ELF-1 (cell line): ENCODE measurements at regions not wholly inside any gene's neighbourhood (a gene's known extent, or its start where the extent isn't known, plus 50 kb on each side); places are given as distances from the start of the nearest gene placed in this dataset.

Experiments used
- DNase-seq: peaks from one replicate; pipeline ENCODE4 v3.0.0-alpha.2; 2016; ENCODE audit warnings: low read depth, low spot score

GRCh38 chr20:8935878-8936277, 133.0 kb upstream of the PLCB4 start:
- no peak for DNase-seq

DNA sequence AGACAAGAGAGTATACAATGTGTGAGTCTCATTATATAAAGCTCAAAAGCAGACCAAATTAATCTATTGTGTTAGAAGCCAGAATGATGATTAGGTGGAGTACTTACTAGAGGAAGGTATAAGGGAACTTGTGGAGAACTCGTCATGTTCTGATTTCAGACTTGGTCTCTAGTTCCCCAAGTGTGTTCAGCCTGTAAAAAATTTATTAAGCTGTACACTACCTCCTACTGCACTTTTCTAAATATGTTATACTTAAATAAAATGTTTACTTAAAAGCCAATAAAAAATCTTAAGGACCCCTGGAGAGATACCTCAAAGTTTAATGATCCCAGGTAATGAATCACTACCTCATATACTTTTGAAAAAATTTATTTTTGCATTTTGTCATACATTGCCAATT, 130.4 kb upstream of the PLCB4 start:
- DNase-seq: no peak

DNA sequence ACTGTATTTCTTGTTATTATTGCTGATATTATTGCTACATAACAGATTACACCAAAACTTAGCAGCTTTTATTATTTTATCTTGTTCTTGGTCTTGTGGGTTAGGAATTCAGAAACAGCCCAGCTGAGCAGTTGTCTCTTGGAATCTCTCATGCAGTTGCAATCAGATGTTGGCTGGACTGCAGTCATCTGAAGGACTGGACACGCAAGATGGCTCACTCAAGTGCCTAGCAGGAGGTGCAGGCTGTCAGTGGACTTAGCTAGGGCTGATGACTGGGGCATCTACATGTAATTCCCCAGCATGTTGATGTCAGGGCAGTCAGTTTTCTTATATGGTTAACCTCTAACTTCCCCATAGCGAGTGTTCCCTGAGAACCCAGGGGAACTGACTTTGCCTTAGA, 128.6 kb upstream of the PLCB4 start:
- DNase-seq: no peak

- no peak for DNase-seq
Observed at GRCh38 chr20:8943631-8944030, 125.3 kb upstream of the PLCB4 start.

- DNase-seq: no peak
Observed at GRCh38 chr20:8946036-8946940, 122.6 kb upstream of the PLCB4 start.

DNA sequence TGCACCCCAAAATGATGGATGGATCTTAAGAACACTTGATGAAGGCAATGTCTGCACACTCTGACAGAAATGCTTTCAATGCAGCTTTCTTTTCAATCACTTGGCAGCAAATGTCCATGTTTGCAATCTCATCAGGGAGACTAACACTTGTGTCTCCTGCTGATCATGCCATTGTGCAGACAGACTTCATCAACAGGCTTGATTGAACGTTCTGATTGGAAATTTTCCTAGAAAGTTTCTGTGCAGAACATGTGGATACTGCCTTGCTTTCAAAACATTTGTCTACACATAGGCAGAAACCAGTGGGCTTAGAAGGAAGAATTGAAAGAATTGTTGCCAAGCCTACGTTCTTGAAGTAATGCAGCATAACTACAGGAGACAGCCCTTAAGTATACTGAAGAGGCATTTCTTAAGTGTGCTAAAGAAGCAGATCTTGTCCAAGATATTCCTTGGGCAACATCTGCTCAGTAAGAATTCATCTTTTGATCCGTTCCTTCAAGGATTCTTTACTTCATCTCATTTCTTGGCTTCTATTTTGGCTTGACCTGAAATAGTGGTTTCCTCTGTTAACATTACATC, 120.4 kb upstream of the PLCB4 start:
- DNase-seq: no peak

DNA sequence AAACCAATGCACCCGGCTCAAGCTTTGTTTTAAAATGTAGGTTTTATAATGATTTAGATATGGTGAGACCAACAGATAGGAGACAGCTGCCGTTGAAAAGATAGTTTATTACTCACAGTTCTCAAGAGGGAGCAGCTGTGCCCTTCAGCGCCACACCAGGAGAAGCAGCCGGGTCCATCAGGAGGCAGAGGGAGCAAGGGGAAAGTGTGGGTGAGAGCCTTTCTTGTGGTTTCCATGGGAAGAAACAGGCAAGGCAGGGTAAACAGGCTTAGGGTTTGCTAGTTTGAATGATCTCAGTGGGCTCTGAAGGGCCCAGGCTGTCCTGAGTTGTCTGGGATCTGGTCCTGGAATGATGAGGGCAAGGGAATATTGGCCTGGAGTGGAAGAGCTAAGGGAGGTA, 117.7 kb upstream of the PLCB4 start:
- DNase-seq: no peak

DNA sequence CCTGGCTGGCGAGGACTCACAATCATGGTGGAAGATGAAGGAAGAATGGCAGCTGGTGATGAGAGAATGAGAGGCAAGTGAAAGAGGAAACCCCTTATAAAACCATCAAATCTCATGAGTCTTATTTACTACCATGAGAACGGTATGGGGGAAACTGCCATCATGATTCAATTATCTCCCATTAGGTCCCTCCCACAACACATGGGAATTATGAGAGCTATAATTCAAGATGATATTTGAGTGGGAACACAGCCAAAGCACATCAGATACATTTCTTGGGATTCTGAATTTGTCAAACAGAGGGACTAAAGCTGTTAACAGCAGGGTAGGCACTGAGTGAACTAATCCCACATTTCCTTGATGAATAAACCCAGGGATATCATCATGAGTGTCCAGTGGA, 116.2 kb upstream of the PLCB4 start:
- no peak for DNase-seq

- DNase-seq: no peak
Observed at GRCh38 chr20:8953300-8953699, 115.6 kb upstream of the PLCB4 start.

DNA sequence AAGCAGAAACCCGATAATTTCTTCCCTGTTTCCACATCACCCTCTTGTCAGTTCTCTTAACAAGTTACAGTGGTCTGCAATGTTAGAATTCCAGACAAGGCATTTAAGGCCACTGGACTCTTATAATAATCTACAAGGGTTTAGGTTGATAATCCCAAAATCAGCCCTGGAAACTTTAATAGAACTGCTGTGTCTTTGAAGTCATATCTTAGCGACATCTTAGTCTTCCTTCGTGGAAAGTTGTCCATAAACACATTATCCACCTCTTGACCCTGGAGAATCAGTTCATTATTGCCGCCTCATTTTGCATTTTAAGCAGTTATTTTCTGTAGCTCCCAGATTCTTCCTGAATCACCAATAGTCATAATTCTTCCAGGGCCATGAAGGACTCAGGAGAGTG, 108.6 kb upstream of the PLCB4 start:
- DNase-seq: no peak

DNA sequence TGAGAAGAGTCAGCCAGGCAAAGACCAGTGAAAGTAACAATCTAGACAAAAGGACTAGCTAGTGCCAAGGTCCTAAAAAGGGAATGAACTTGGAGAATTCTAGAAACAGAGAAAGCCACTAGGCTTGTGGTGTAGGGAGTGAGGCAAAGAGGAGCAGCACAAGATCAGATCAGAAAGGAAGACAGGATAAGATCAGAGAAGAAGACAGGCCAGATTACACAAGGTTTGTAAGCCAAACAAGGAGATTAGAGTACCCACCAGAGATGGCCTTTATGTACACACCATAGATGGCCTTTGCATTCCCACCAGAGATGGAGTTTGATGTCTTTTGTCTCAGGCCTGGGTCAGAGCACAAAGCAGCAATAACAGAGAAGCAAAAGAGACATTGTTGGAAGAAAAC, 105.6 kb upstream of the PLCB4 start:
- no peak for DNase-seq

DNA sequence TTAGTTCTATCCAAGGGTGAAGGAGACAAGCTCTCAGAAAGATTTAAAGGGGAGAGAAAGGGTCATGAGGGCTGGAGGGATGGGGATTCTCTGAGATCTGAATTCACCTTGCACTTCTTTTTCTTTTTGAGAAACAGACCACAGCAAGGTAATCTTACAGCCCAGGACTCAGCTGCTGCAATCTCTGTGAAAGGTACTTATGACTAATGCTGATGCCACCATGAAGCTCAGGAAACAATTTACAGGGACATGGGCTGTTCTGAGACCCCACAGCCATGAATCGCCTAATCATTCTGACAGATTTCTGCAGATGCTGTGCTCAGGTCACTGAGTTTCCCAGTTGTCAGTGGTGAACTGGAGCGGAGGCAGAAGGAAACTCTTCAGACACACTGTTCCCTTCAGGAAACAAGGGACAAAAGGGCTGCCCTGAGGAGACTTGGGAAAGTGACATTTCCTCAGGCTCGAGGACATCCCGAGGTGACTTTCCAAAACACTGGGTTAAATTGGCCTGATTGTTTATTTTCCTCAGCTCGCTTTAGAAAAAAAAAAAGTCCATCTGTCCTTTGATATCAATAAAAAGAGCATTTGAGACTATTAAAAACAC, 103.8 kb upstream of the PLCB4 start:
- DNase-seq: no peak

DNA sequence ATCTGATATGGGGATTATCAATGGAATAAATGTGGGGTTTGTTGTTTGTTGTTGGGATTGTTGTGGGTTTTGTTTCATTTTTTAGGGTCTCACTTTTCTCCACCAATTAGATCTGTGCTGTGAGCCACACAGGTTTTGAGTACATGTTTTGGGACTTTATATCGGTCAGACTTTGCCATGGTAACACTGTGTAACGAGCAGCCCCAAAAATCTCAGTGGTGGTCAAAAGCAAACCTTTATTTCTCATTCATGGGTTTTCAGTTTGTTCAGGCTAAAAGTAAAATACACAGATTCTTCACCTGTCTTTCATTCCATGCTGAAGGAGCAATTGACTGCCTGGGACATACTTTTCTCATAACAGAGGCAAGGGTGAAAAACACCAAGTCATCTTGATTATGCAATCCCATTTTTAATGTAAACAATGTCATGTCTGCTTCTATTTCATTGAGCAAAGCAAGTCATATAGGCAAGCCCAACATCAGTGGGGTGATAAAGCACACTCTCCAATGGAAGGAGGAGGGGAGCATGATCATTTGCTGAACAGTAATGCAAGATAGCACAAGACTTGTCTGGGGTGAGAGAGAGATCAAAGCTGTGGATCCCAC, 101.1 kb upstream of the PLCB4 start:
- no peak for DNase-seq

GRCh38 chr20:8969146-8969583, 99.7 kb upstream of the PLCB4 start:
- no peak for DNase-seq

DNA sequence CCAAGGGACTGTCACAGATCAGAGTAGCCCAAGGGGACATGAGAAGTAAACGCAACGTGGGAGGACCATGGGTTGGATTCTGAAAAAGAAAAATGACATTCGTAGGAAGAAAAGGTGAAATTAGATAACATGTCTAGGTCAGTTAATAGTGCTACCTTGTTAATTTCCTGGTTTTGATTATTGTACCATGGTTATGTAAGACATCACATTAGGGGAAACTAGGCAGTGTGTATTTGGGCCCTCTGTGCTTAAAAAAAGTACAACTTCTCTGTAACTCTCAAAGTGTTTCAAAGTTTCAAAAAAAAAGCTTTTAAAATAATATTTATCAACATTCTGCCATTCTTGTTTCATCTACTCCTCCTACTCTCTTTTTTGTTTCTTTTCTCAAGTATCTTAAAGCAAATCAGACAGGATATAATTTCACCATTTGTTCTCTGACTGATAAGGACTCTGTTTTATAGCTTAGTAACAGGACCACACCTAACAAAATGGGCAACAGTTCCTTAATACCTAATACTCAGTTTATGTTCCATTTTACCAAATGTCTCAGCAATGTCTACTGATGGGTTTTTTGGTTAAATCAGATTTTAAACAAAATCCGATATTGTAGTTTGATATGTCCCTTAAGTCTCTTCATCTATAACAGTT, 97.1 kb upstream of the PLCB4 start:
- DNase-seq: no peak

GRCh38 chr20:8972963-8973705, 95.8 kb upstream of the PLCB4 start:
- DNase-seq: no peak

GRCh38 chr20:8974009-8974708, 94.7 kb upstream of the PLCB4 start:
- DNase-seq: no peak

GRCh38 chr20:8981482-8981881, 87.4 kb upstream of the PLCB4 start:
- DNase-seq: no peak

GRCh38 chr20:8983478-8984345, 85.2 kb upstream of the PLCB4 start:
- no peak for DNase-seq

DNA sequence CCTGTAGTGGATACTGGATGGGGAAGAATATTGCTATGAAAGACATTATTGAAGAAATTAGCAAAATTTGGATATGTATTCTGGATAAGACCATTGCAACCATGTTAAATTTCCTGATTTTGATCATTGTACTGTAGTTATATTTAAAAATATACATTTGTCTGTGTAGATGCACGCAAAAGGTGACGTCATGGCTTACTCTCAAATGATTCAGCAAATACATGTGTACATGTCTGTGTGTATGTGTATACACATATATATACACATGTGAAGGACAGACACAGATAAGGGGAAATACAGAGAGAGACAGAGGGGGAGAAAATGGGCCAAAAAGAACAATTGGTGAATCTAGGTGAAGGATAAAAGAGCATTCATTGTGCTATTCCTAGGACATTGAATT, 82.3 kb upstream of the PLCB4 start:
- DNase-seq: no peak
